Esophagus squamous epithelium (tissue), 4 donors: ENCODE measurements at regions not wholly inside any gene's neighbourhood (a gene's known extent, or its start where the extent isn't known, plus 50 kb on each side); places are given as distances from the start of the nearest gene placed in this dataset.

Source experiments
- CTCF ChIP-seq, 6 experiments: fragments of 450-650 bp in 4 of 6; fragments of 200-600 bp in 2 of 6; sonication (generic) in 2 of 6; IDR thresholded peaks; one replicate each; pipeline ENCODE4 v1.5.1; 2016 to 2019; ENCODE audit warnings: antibody characterized with exemption in 6 of 6, mild to moderate bottlenecking in 4 of 6, moderate library complexity in 4 of 6
- POLR2A ChIP-seq, 4 donors: fragments of 450-650 bp; IDR thresholded peaks; one replicate each; pipeline ENCODE4 v1.6.1; 2017; ENCODE audit warnings: antibody characterized with exemption in 4 of 4, mild to moderate bottlenecking in 4 of 4, moderate library complexity in 3 of 4

- TF ChIP-seq CTCF (IDR thresholded peaks at IDR 0.05): no peak
- TF ChIP-seq POLR2A (IDR thresholded peaks at IDR 0.05): no peak
Observed at GRCh38 chr2:225761396-225761795, 361.9 kb downstream of the NYAP2 start.
